ENCODE measurements at regions not wholly inside any gene's neighbourhood (a gene's known extent, or its start where the extent isn't known, plus 50 kb on each side); places are given as distances from the start of the nearest gene placed in this dataset.

DNA sequence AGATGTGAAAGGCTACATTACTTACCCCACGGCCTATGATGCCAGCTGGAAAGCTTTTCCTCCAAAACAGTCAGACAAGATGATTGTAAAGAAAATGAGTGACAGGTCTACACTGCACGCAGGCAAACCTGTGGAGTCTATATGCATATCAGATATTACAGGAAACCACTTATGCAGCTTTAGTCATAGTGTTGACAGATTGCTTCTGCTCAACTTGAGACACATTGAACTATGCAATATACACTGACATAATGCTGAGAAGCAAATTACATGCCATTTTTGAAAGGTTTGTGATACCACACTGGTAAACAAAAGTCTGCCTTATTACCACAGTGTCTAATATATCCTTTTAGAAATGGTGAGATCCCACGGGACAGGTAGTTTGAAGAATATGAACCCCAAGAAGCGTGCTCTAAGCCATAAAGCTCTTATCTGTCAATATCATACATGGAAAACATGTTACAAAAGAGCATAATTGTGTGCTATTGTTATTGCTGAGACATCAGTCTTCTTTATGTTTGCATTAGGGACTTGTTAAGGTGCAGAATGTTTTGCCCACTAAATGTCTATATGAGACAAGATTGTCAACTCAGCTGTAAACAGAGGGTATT lies 1835.8 kb upstream of the TENM3 start:
- H2BK120ac ChIP-seq (ENCODE audit: low read depth, low read length), result no peak overlapping the region
- H4K5ac ChIP-seq (ENCODE audit: low read length), result no peak overlapping the region
- H3K27ac ChIP-seq (ENCODE audit: low read depth, low read length), result no peak overlapping the region
- H3K23ac ChIP-seq (ENCODE audit: low read length), result no peak overlapping the region
- H3K56ac ChIP-seq (ENCODE audit: low read length), result no peak overlapping the region
- H2BK5ac ChIP-seq (ENCODE audit: low read length), result no peak overlapping the region
- no peak overlapping the region for H2AK5ac ChIP-seq (ENCODE audit: low read length)
- H3K18ac ChIP-seq (ENCODE audit: low read length), result no peak overlapping the region
- H2BK15ac ChIP-seq (replicated peaks; ENCODE audit: low read depth), result no peak overlapping the region
- no peaks in the 10 kb centered on the region for H3K79me2 ChIP-seq (ENCODE audit: control insufficient read depth, insufficient read depth, low read length)
- H3K4me1 ChIP-seq (ENCODE audit: control insufficient read depth, low read depth, low read length), result no peaks in the 10 kb centered on the region
- no peaks in the 10 kb centered on the region for H3K79me1 ChIP-seq (ENCODE audit: low read length)
- WGBS (ENCODE audit: extremely low coverage, insufficient coverage, low lambda C conversion rate), result no CpG with 5 or more reads among the region's 4 CpGs
- H3K27me3 ChIP-seq (ENCODE audit: insufficient read depth, low read length, poor library complexity), result no peaks in the 10 kb centered on the region
- no peak overlapping the region for H3K4ac ChIP-seq (ENCODE audit: low read depth, low read length)
- no peak overlapping the region for H3K4me2 ChIP-seq (ENCODE audit: low read length)
- no peak overlapping the region for H3K4me3 ChIP-seq (ENCODE audit: low read length)
- no peak overlapping the region for H4K8ac ChIP-seq (ENCODE audit: low read depth, low read length)
- DNase-seq, result no peak
- no peaks in the 10 kb centered on the region for H3K36me3 ChIP-seq (ENCODE audit: control insufficient read depth, insufficient read depth, low read length)
- H3K9ac ChIP-seq (ENCODE audit: low read length), result no peak overlapping the region

DNA sequence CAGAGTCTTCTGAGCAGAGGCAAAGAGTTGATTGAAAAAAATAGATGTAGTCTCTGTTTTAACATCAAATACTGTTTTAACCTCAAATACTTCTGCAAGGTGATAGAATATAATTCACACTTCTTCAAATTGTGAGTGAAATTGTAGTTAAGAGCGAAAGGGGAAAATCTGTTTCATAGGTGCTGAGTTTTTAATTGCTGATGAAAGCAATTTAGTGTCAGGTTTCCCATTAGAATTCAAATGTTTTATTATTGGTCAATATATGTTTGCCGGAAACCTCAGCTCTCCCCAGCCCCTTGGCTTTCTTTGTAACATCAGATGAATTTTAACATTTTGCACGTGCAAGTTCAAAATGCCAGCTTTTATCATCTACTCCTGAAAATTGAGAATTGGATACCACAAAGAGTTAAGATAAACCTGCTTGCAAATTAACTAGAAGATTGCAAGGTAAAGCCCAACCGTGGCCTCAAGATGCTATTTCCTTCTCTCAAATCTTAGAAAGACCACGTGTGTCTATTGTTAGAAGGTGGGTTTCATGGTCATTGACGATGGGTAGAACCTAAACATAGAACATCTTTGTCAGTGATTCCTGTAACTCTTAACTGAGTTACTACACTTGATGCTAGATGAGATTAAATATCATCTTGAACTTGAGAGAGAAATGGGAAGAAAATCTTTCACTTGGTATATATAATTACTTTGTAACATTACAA lies 1824.2 kb upstream of the TENM3 start:
- Histone ChIP-seq H4K8ac (ENCODE audit: low read depth, low read length) (no peak overlapping the region), H3K4me2 (ENCODE audit: low read length) (no peak overlapping the region), H3K79me1 (ENCODE audit: low read length) (no peaks in the 10 kb centered on the region), H4K5ac (ENCODE audit: low read length) (no peak overlapping the region), H2BK120ac (ENCODE audit: low read depth, low read length) (no peak overlapping the region), H3K23ac (ENCODE audit: low read length) (no peak overlapping the region), H3K79me2 (ENCODE audit: control insufficient read depth, insufficient read depth, low read length) (no peaks in the 10 kb centered on the region), H3K27me3 (ENCODE audit: insufficient read depth, low read length, poor library complexity) (no peaks in the 10 kb centered on the region), H3K4me3 (ENCODE audit: low read length) (no peak overlapping the region), H3K18ac (ENCODE audit: low read length) (no peak overlapping the region), H3K9ac (ENCODE audit: low read length) (no peak overlapping the region), H3K4ac (ENCODE audit: low read depth, low read length) (no peak overlapping the region), H3K4me1 (ENCODE audit: control insufficient read depth, low read depth, low read length) (no peaks in the 10 kb centered on the region), H3K56ac (ENCODE audit: low read length) (no peak overlapping the region), H2BK5ac (ENCODE audit: low read length) (no peak overlapping the region), H2AK5ac (ENCODE audit: low read length) (no peak overlapping the region), H3K36me3 (ENCODE audit: control insufficient read depth, insufficient read depth, low read length) (no peaks in the 10 kb centered on the region), H3K27ac (ENCODE audit: low read depth, low read length) (no peak overlapping the region), H2BK15ac (replicated peaks; ENCODE audit: low read depth) (no peak overlapping the region)
- WGBS (ENCODE audit: extremely low coverage, insufficient coverage, low lambda C conversion rate), result 100% methylated on average over 1 of the region's 6 CpGs
- DNase-seq, result no peak

DNA sequence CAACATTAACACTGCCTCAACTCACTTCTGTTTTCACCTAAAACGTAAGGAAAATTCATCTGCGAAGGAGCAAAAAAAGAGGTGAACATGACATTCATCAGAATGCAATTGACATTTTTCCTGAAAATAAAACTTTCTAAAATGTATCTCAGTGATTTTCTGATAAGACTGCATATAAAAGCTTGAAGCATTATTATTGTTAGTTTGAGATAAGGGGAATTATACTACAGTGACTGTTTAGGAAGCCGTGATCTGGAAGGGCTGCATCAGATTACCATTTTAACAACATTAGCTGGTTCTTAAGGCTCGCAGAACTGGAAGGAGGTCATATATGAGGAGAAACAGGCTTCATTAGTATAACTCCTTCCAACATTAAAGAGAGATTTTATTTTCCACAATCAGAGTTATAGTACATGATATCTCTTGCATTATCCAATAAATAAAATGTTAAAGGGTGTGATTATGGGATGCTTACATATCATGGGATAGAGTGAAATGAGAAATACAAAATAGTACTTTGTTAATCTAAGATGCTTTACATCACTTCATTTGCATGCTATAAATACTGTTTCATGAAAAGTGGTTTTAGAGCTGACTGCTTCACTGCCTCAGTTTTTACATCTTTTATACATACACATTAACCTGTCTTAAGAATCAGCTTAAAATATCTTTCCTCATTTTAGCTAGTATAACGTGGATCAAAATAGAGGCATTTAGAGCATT lies 1820.1 kb upstream of the TENM3 start:
- no peak for DNase-seq
- Histone ChIP-seq H3K79me1 (ENCODE audit: low read length) (no peaks in the 10 kb centered on the region), H2BK120ac (ENCODE audit: low read depth, low read length) (no peak overlapping the region), H3K36me3 (ENCODE audit: control insufficient read depth, insufficient read depth, low read length) (no peaks in the 10 kb centered on the region), H3K18ac (ENCODE audit: low read length) (no peak overlapping the region), H3K27me3 (ENCODE audit: insufficient read depth, low read length, poor library complexity) (no peaks in the 10 kb centered on the region), H3K4me1 (ENCODE audit: control insufficient read depth, low read depth, low read length) (no peaks in the 10 kb centered on the region), H2BK5ac (ENCODE audit: low read length) (no peak overlapping the region), H3K56ac (ENCODE audit: low read length) (no peak overlapping the region), H2BK15ac (replicated peaks; ENCODE audit: low read depth) (no peak overlapping the region), H4K5ac (ENCODE audit: low read length) (no peak overlapping the region), H2AK5ac (ENCODE audit: low read length) (no peak overlapping the region), H3K23ac (ENCODE audit: low read length) (no peak overlapping the region), H3K4me3 (ENCODE audit: low read length) (no peak overlapping the region), H3K4me2 (ENCODE audit: low read length) (no peak overlapping the region), H4K8ac (ENCODE audit: low read depth, low read length) (no peak overlapping the region), H3K79me2 (ENCODE audit: control insufficient read depth, insufficient read depth, low read length) (no peaks in the 10 kb centered on the region), H3K4ac (ENCODE audit: low read depth, low read length) (no peak overlapping the region), H3K9ac (ENCODE audit: low read length) (no peak overlapping the region), H3K27ac (ENCODE audit: low read depth, low read length) (no peak overlapping the region)
- WGBS (ENCODE audit: extremely low coverage, insufficient coverage, low lambda C conversion rate), result no CpG with 5 or more reads among the region's 5 CpGs

DNA sequence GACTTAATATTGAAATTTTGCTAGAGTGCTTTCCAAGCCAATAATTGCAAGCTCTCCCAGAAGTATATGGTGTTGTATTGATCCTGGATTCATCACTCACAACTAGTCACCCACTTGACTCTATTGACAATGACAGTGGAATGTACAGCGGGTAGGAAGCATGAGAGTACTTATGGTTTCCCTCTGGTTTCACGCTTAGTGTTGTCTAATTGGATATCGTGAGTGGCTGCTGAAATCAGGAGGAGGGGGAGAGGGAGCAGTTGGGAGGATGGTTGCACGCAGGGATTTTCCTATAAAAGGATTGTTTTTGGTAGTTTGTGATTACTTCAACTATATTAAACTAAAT lies 1819.5 kb upstream of the TENM3 start:
- no peaks in the 10 kb centered on the region for H3K27me3 ChIP-seq (ENCODE audit: insufficient read depth, low read length, poor library complexity)
- no peak overlapping the region for H3K4ac ChIP-seq (ENCODE audit: low read depth, low read length)
- no peaks in the 10 kb centered on the region for H3K4me1 ChIP-seq (ENCODE audit: control insufficient read depth, low read depth, low read length)
- no peak overlapping the region for H2BK5ac ChIP-seq (ENCODE audit: low read length)
- no CpG with 5 or more reads among the region's 4 CpGs for WGBS (ENCODE audit: extremely low coverage, insufficient coverage, low lambda C conversion rate)
- no peak overlapping the region for H3K4me3 ChIP-seq (ENCODE audit: low read length)
- H2BK120ac ChIP-seq (ENCODE audit: low read depth, low read length), result no peak overlapping the region
- H4K8ac ChIP-seq (ENCODE audit: low read depth, low read length), result no peak overlapping the region
- H4K5ac ChIP-seq (ENCODE audit: low read length), result no peak overlapping the region
- H2AK5ac ChIP-seq (ENCODE audit: low read length), result no peak overlapping the region
- H3K79me1 ChIP-seq (ENCODE audit: low read length), result no peaks in the 10 kb centered on the region
- H3K79me2 ChIP-seq (ENCODE audit: control insufficient read depth, insufficient read depth, low read length), result no peaks in the 10 kb centered on the region
- H3K18ac ChIP-seq (ENCODE audit: low read length), result no peak overlapping the region
- H3K9ac ChIP-seq (ENCODE audit: low read length), result no peak overlapping the region
- no peak overlapping the region for H3K27ac ChIP-seq (ENCODE audit: low read depth, low read length)
- no peak overlapping the region for H3K56ac ChIP-seq (ENCODE audit: low read length)
- DNase-seq, result no peak
- no peak overlapping the region for H3K4me2 ChIP-seq (ENCODE audit: low read length)
- no peak overlapping the region for H3K23ac ChIP-seq (ENCODE audit: low read length)
- H2BK15ac ChIP-seq (replicated peaks; ENCODE audit: low read depth), result no peak overlapping the region
- H3K36me3 ChIP-seq (ENCODE audit: control insufficient read depth, insufficient read depth, low read length), result no peaks in the 10 kb centered on the region

DNA sequence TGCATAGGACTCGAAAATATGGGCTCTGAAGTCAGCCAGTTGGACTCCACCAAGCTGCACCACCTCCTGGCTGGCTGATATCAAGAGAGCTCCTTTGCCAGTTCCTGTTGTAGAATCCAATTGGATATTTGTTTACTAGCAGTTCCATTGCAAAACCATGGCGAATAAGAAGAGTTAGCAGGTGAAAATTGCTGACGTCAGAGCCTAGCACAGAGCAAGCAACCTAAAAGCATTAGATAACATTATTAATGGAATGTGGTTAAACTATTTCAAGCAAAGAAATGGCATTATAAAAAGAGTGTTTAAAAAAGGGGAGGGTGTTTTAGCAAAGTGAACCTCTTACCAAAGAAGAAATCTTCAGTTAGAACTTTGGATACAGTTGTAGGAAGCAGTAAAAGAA lies 1816.3 kb upstream of the TENM3 start:
- H3K79me1 ChIP-seq (ENCODE audit: low read length), result no peaks in the 10 kb centered on the region
- H2AK5ac ChIP-seq (ENCODE audit: low read length), result no peak overlapping the region
- no peak overlapping the region for H3K9ac ChIP-seq (ENCODE audit: low read length)
- no peak overlapping the region for H3K27ac ChIP-seq (ENCODE audit: low read depth, low read length)
- no peaks in the 10 kb centered on the region for H3K79me2 ChIP-seq (ENCODE audit: control insufficient read depth, insufficient read depth, low read length)
- H4K5ac ChIP-seq (ENCODE audit: low read length), result no peak overlapping the region
- H2BK5ac ChIP-seq (ENCODE audit: low read length), result no peak overlapping the region
- no peaks in the 10 kb centered on the region for H3K27me3 ChIP-seq (ENCODE audit: insufficient read depth, low read length, poor library complexity)
- H3K4ac ChIP-seq (ENCODE audit: low read depth, low read length), result no peak overlapping the region
- H3K4me2 ChIP-seq (ENCODE audit: low read length), result no peak overlapping the region
- no peak overlapping the region for H4K8ac ChIP-seq (ENCODE audit: low read depth, low read length)
- H2BK120ac ChIP-seq (ENCODE audit: low read depth, low read length), result no peak overlapping the region
- H3K56ac ChIP-seq (ENCODE audit: low read length), result no peak overlapping the region
- H3K18ac ChIP-seq (ENCODE audit: low read length), result no peak overlapping the region
- peak; percentile 8 for DNase-seq
- H3K23ac ChIP-seq (ENCODE audit: low read length), result no peak overlapping the region
- no CpG with 5 or more reads among the region's 3 CpGs for WGBS (ENCODE audit: extremely low coverage, insufficient coverage, low lambda C conversion rate)
- H2BK15ac ChIP-seq (replicated peaks; ENCODE audit: low read depth), result no peak overlapping the region
- no peak overlapping the region for H3K4me3 ChIP-seq (ENCODE audit: low read length)
- H3K4me1 ChIP-seq (ENCODE audit: control insufficient read depth, low read depth, low read length), result no peaks in the 10 kb centered on the region
- H3K36me3 ChIP-seq (ENCODE audit: control insufficient read depth, insufficient read depth, low read length), result no peaks in the 10 kb centered on the region

Measured in mesendoderm (in vitro differentiated cells).